Panc1 (cell line): ENCODE measurements at regions not wholly inside any gene's neighbourhood (a gene's known extent, or its start where the extent isn't known, plus 50 kb on each side); places are given as distances from the start of the nearest gene placed in this dataset.

ENCODE experiments used
- ATAC-seq: fragments of 200-7000 bp; cut with Tn5 transposase; 2 replicates; pipeline ENCODE4 v1.9.1; 2020; ENCODE audit warnings: mild to moderate bottlenecking, moderate library complexity
- BruUV-seq: library from RNA; stranded (reverse); fragments of 400-500 nt; replicated peaks from 2 replicates; lab custom pipeline; 2021; lab: Mats Ljungman, UMichigan
- CTCF ChIA-PET: fragments of 300-600 bp; sonication (Branson Sonifier 250); formaldehyde crosslinking; loops from one replicate; lab custom pipeline; 2022; ENCODE audit warnings: antibody characterized with exemption; lab: Charles Lee
- POLR2A ChIA-PET: fragments of 300-600 bp; sonication (Branson Sonifier 250); formaldehyde crosslinking; loops from one replicate; lab custom pipeline; 2022; ENCODE audit warnings: antibody characterized with exemption; lab: Charles Lee
- DNase-seq: peaks from one replicate; pipeline ENCODE4 v3.0.0-alpha.2; 2010; ENCODE audit warnings: low read depth, low spot score
- H3K27ac ChIP-seq: 2 replicates; pipeline ENCODE4 v1.5.1; 2011; ENCODE audit warnings: mild to moderate bottlenecking, low read length, inconsistent platforms
- H3K27me3 ChIP-seq: fragments of 200-500 bp; sonication (Bioruptor generic); 2 replicates; pipeline ENCODE4 v1.6.0; 2014; ENCODE audit warnings: low read length, inconsistent platforms; ENCODE audit not compliant: control insufficient read depth, insufficient read depth
- H3K36me3 ChIP-seq: fragments of 200-500 bp; sonication (Bioruptor generic); 2 replicates; pipeline ENCODE4 v1.5.1; 2014; ENCODE audit warnings: inconsistent platforms, mild to moderate bottlenecking, low read length, moderate library complexity; ENCODE audit not compliant: control insufficient read depth, insufficient read depth
- H3K4me1 ChIP-seq: 2 replicates; pipeline ENCODE4 v1.5.1; 2011; ENCODE audit warnings: inconsistent platforms, mild to moderate bottlenecking, low read length, moderate library complexity; ENCODE audit not compliant: control insufficient read depth, insufficient read depth
- H3K4me3 ChIP-seq, 2 experiments: 2 replicates each; pipeline ENCODE4 v1.5.1; 2011 to 2012; ENCODE audit warnings: low read depth in 2 of 2, low read length in 2 of 2, mild to moderate bottlenecking in 2 of 2, inconsistent platforms in 1 of 2, moderate library complexity in 1 of 2
- H3K9me3 ChIP-seq: fragments of 200-500 bp; sonication (Bioruptor generic); 2 replicates; pipeline ENCODE4 v1.5.1; 2014; ENCODE audit warnings: low read depth, mild to moderate bottlenecking, inconsistent platforms, low read length, moderate library complexity; ENCODE audit not compliant: control insufficient read depth, insufficient read depth
- CTCF ChIP-seq: fragments of 450-650 bp; IDR thresholded peaks from 2 replicates; pipeline ENCODE4 v1.5.1; 2017; ENCODE audit warnings: mild to moderate bottlenecking
- POLR2AphosphoS5 ChIP-seq: IDR thresholded peaks from 2 replicates; pipeline ENCODE4 v1.6.1; 2012; ENCODE audit warnings: mild to moderate bottlenecking, low read depth, low read length, moderate library complexity
- SIN3A ChIP-seq: IDR thresholded peaks from 2 replicates; pipeline ENCODE4 v1.6.1; 2012; ENCODE audit warnings: low read depth, mild to moderate bottlenecking, low read length, moderate library complexity, borderline replicate concordance; ENCODE audit not compliant: insufficient read depth
- TCF7L2 ChIP-seq: IDR thresholded peaks from 2 replicates; pipeline ENCODE4 v1.6.1; 2011; ENCODE audit warnings: mild to moderate bottlenecking, low read depth, low read length, inconsistent platforms
- in situ Hi-C: cut with HindIII; loops from 2 replicates; pipeline ENCODE4 v1.10.0; 2016; ENCODE audit warnings: low sequenced_read_pairs, low pct_unique_long_range_greater_than_20kb
- intact Hi-C: fragments of 100-400 bp; cut with micrococcal nuclease; formaldehyde crosslinking; loops from one replicate; pipeline ENCODE4 v1.10.0; 2022; ENCODE audit not compliant: unreplicated experiment
- TF ChIP-seq, protein P1 (sequence below), 2 experiments: IDR thresholded peaks; 2 replicates each; pipeline ENCODE4 v1.6.1; 2011 to 2012; ENCODE audit warnings: low read depth in 2 of 2, control low read depth in 1 of 2, low read length in 1 of 2, mild to moderate bottlenecking in 1 of 2, moderate library complexity in 1 of 2; ENCODE audit not compliant: insufficient read depth in 1 of 2

DNA sequence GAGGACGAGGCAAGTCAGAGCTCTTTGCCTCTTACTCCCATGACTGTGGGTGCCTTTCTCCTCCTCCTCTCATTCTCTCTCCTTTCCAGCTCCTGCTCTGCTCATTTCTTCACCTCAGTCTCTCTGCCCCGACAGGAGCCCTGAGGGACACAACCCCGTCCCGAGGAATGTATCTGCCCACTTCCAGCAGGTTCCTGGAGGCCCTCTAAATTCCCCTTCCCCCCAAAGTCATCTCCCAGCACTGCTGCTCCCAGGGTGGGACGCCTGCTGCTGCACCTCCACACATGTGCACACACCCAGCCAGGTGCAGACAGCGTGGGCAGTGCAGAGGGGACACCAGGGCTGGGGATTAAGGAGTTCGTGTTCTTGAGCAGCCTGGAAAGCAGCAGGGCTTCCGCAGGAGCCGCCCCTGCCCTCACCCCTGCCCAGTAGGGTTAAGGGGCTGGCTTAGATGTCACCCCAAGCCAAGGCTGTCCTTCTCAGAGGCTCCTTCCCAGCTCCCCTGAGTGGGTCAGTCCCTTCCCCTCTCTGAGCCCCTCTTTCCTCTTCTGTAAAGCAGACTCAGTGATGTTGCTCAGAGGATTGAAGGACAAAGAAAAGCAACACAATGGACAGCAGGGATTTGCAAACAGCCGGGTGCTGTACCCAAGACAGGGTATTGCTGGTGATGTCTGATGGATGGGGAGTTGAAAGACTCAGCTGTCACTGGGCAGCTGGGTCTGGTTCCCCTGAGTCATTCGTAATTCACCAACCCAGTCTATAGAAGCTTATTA lies 346.0 kb downstream of the MATN1 start:
- intact Hi-C loops (no loop called here), in situ Hi-C loops (no loop called here)
- no TSS peak for BruUV-seq
- Histone ChIP-seq H3K9me3 (no peaks in the 10 kb centered on the region), H3K4me3 (no peak overlapping the region), H3K27me3 (no peaks in the 10 kb centered on the region), H3K4me1 (0 out of 2 replicates have a peak, but pooled peaks cover 2% of the 10 kb centered on the region), H3K36me3 (no peaks in the 10 kb centered on the region), H3K27ac (no peak overlapping the region)
- TF ChIP-seq CTCF (no peak), SIN3A (no peak), TCF7L2 (no peak), POLR2AphosphoS5 (no peak)
- TF ChIP-seq, protein P1, sequence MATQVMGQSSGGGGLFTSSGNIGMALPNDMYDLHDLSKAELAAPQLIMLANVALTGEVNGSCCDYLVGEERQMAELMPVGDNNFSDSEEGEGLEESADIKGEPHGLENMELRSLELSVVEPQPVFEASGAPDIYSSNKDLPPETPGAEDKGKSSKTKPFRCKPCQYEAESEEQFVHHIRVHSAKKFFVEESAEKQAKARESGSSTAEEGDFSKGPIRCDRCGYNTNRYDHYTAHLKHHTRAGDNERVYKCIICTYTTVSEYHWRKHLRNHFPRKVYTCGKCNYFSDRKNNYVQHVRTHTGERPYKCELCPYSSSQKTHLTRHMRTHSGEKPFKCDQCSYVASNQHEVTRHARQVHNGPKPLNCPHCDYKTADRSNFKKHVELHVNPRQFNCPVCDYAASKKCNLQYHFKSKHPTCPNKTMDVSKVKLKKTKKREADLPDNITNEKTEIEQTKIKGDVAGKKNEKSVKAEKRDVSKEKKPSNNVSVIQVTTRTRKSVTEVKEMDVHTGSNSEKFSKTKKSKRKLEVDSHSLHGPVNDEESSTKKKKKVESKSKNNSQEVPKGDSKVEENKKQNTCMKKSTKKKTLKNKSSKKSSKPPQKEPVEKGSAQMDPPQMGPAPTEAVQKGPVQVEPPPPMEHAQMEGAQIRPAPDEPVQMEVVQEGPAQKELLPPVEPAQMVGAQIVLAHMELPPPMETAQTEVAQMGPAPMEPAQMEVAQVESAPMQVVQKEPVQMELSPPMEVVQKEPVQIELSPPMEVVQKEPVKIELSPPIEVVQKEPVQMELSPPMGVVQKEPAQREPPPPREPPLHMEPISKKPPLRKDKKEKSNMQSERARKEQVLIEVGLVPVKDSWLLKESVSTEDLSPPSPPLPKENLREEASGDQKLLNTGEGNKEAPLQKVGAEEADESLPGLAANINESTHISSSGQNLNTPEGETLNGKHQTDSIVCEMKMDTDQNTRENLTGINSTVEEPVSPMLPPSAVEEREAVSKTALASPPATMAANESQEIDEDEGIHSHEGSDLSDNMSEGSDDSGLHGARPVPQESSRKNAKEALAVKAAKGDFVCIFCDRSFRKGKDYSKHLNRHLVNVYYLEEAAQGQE (IDR thresholded peaks at IDR 0.05; ENCODE audit: insufficient read depth in 1 of 2, low read depth in 2 of 2, low read length in 1 of 2) = no peak
- ATAC-seq (no peak), DNase-seq (no peak)
- ChIA-PET CTCF (no interaction called here), POLR2A (no interaction called here)

- intact Hi-C loops = no loop called here
- ATAC-seq (no peak), DNase-seq (no peak)
- H3K27ac ChIP-seq = no peak overlapping the region
- ChIA-PET POLR2A (no interaction called here), CTCF (no interaction called here)
- in situ Hi-C loops = no loop called here
- TF ChIP-seq SIN3A (no peak), TCF7L2 (no peak), CTCF (no peak), POLR2AphosphoS5 (no peak)
- TF ChIP-seq, protein P1 (IDR thresholded peaks at IDR 0.05; ENCODE audit: insufficient read depth in 1 of 2, low read depth in 2 of 2, low read length in 1 of 2) = no peak
- H3K9me3 ChIP-seq = no peaks in the 10 kb centered on the region
- no peaks in the 10 kb centered on the region for H3K36me3 ChIP-seq
- 0 out of 2 replicates have a peak, but pooled peaks cover 2% of the 10 kb centered on the region for H3K4me1 ChIP-seq
- no peaks in the 10 kb centered on the region for H3K27me3 ChIP-seq
- H3K4me3 ChIP-seq = no peak overlapping the region
- no TSS peak for BruUV-seq
Measured at GRCh38 chr1:30376054-30376697, 347.2 kb downstream of the MATN1 start.
